SK-N-SH treated with all-trans-retinoic acid at 6 μM for 48 hours (cell line): ENCODE measurements at regions not wholly inside any gene's neighbourhood (a gene's known extent, or its start where the extent isn't known, plus 50 kb on each side); places are given as distances from the start of the nearest gene placed in this dataset.

ENCODE experiments used
- ATAC-seq: fragments of 200-7000 bp; cut with Tn5 transposase; 3 replicates; pipeline ENCODE4 v1.9.1; 2020; ENCODE audit warnings: mild to moderate bottlenecking, moderate library complexity
- ARNTL ChIP-seq: fragments of 450-650 bp; formaldehyde crosslinking; IDR thresholded peaks from 2 replicates; pipeline ENCODE4 v1.5.0; 2020; ENCODE audit warnings: low read depth, mild to moderate bottlenecking, moderate library complexity, borderline replicate concordance
- BACH2 ChIP-seq: fragments of 250-450 bp; sonication (Bioruptor Pico); IDR thresholded peaks from 2 replicates; pipeline ENCODE4 v1.9.0; 2021; ENCODE audit warnings: mild to moderate bottlenecking, borderline replicate concordance
- CSDC2 ChIP-seq: fragments of 250-450 bp; sonication (Bioruptor Pico); IDR thresholded peaks from 2 replicates; pipeline ENCODE4 v1.5.0; 2020; ENCODE audit warnings: mild to moderate bottlenecking, moderate library complexity
- ESRRG ChIP-seq: fragments of 250-450 bp; sonication (Bioruptor Pico); IDR thresholded peaks from 2 replicates; pipeline ENCODE4 v1.6.1; 2021; ENCODE audit warnings: mild to moderate bottlenecking
- GLIS3 ChIP-seq: fragments of 250-450 bp; sonication (Bioruptor Pico); IDR thresholded peaks from 2 replicates; pipeline ENCODE4 v1.5.0; 2020; ENCODE audit warnings: mild to moderate bottlenecking, moderate library complexity
- ISL1 ChIP-seq: fragments of 250-450 bp; sonication (Bioruptor Pico); IDR thresholded peaks from 2 replicates; pipeline ENCODE4 v2.1.2; 2022; ENCODE audit warnings: mild to moderate bottlenecking, moderate library complexity
- OSR1 ChIP-seq: fragments of 250-450 bp; sonication (Bioruptor Pico); IDR thresholded peaks from 2 replicates; pipeline ENCODE4 v1.8.0; 2022; ENCODE audit warnings: moderate library complexity, mild to moderate bottlenecking, inconsistent platforms
- PATZ1 ChIP-seq: fragments of 250-450 bp; sonication (Bioruptor Pico); IDR thresholded peaks from 2 replicates; pipeline ENCODE4 v1.8.0; 2020; ENCODE audit warnings: mild to moderate bottlenecking, moderate library complexity, borderline replicate concordance
- PPARA ChIP-seq: fragments of 250-450 bp; sonication (Bioruptor Pico); IDR thresholded peaks from 2 replicates; pipeline ENCODE4 v1.5.0; 2020; ENCODE audit warnings: mild to moderate bottlenecking, borderline replicate concordance
- RARB ChIP-seq: fragments of 250-450 bp; sonication (Bioruptor Pico); IDR thresholded peaks from 2 replicates; pipeline ENCODE4 v1.8.0; 2021; ENCODE audit warnings: mild to moderate bottlenecking, moderate library complexity
- TOX ChIP-seq: fragments of 250-450 bp; sonication (Bioruptor Pico); IDR thresholded peaks from 2 replicates; pipeline ENCODE4 v1.8.0; 2021; ENCODE audit warnings: mild to moderate bottlenecking, moderate library complexity, borderline replicate concordance
- ZC3H10 ChIP-seq: fragments of 250-450 bp; sonication (Bioruptor Pico); IDR thresholded peaks from 2 replicates; pipeline ENCODE4 v1.5.1; 2021; ENCODE audit warnings: mild to moderate bottlenecking, moderate library complexity
- ZFP3 ChIP-seq: fragments of 250-450 bp; sonication (Bioruptor Pico); IDR thresholded peaks from 2 replicates; pipeline ENCODE4 v1.5.0; 2020; ENCODE audit warnings: mild to moderate bottlenecking, moderate library complexity
- ZFP30 ChIP-seq: fragments of 450-650 bp; formaldehyde crosslinking; IDR thresholded peaks from 2 replicates; pipeline ENCODE4 v1.5.0; 2022; ENCODE audit warnings: mild to moderate bottlenecking, moderate library complexity
- ZNF565 ChIP-seq: fragments of 450-650 bp; formaldehyde crosslinking; conservative IDR thresholded peaks from 2 replicates; pipeline ENCODE4 v1.5.0; 2020; ENCODE audit warnings: low read depth, mild to moderate bottlenecking, moderate library complexity
- ZNF70 ChIP-seq: fragments of 450-650 bp; formaldehyde crosslinking; IDR thresholded peaks from 2 replicates; pipeline ENCODE4 v1.5.0; 2020; ENCODE audit warnings: mild to moderate bottlenecking, moderate library complexity
- ZNF8 ChIP-seq: fragments of 450-650 bp; formaldehyde crosslinking; IDR thresholded peaks from 2 replicates; pipeline ENCODE4 v1.5.0; 2020; ENCODE audit warnings: mild to moderate bottlenecking, moderate library complexity
- TF ChIP-seq, protein P1 (sequence below): fragments of 250-450 bp; sonication (Bioruptor Pico); IDR thresholded peaks from 2 replicates; pipeline ENCODE4 v1.8.0; 2021; ENCODE audit warnings: low read depth, mild to moderate bottlenecking, moderate library complexity, borderline replicate concordance
- TF ChIP-seq, protein P2 (sequence below): fragments of 250-450 bp; sonication (Bioruptor Pico); IDR thresholded peaks from 2 replicates; pipeline ENCODE4 v1.5.0; 2020; ENCODE audit warnings: mild to moderate bottlenecking, moderate library complexity
- TF ChIP-seq, protein P3 (sequence below): fragments of 250-450 bp; sonication (Bioruptor Pico); IDR thresholded peaks from 2 replicates; pipeline ENCODE4 v1.5.1; 2021; ENCODE audit warnings: mild to moderate bottlenecking, moderate library complexity
- TF ChIP-seq, protein P4 (sequence below): fragments of 250-450 bp; sonication (Bioruptor Pico); IDR thresholded peaks from 2 replicates; pipeline ENCODE4 v1.5.1; 2020; ENCODE audit warnings: low read depth, mild to moderate bottlenecking, moderate library complexity

- TF ChIP-seq PATZ1 (CRISPR knock-in tag) (no peak), ZNF70 (CRISPR knock-in tag) (no peak), CSDC2 (CRISPR knock-in tag) (no peak), ESRRG (CRISPR knock-in tag) (no peak), ZFP30 (CRISPR knock-in tag) (no peak), TOX (CRISPR knock-in tag) (no peak), ZNF8 (no peak), ISL1 (CRISPR knock-in tag) (no peak), OSR1 (no peak), ZNF565 (CRISPR knock-in tag) (no peak), PPARA (CRISPR knock-in tag) (no peak), GLIS3 (CRISPR knock-in tag) (no peak), ZFP3 (no peak)
- TF ChIP-seq, protein P1, sequence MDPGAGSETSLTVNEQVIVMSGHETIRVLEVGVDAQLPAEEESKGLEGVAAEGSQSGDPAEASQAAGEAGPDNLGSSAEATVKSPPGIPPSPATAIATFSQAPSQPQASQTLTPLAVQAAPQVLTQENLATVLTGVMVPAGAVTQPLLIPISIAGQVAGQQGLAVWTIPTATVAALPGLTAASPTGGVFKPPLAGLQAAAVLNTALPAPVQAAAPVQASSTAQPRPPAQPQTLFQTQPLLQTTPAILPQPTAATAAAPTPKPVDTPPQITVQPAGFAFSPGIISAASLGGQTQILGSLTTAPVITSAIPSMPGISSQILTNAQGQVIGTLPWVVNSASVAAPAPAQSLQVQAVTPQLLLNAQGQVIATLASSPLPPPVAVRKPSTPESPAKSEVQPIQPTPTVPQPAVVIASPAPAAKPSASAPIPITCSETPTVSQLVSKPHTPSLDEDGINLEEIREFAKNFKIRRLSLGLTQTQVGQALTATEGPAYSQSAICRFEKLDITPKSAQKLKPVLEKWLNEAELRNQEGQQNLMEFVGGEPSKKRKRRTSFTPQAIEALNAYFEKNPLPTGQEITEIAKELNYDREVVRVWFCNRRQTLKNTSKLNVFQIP: no peak
- TF ChIP-seq, protein P2, sequence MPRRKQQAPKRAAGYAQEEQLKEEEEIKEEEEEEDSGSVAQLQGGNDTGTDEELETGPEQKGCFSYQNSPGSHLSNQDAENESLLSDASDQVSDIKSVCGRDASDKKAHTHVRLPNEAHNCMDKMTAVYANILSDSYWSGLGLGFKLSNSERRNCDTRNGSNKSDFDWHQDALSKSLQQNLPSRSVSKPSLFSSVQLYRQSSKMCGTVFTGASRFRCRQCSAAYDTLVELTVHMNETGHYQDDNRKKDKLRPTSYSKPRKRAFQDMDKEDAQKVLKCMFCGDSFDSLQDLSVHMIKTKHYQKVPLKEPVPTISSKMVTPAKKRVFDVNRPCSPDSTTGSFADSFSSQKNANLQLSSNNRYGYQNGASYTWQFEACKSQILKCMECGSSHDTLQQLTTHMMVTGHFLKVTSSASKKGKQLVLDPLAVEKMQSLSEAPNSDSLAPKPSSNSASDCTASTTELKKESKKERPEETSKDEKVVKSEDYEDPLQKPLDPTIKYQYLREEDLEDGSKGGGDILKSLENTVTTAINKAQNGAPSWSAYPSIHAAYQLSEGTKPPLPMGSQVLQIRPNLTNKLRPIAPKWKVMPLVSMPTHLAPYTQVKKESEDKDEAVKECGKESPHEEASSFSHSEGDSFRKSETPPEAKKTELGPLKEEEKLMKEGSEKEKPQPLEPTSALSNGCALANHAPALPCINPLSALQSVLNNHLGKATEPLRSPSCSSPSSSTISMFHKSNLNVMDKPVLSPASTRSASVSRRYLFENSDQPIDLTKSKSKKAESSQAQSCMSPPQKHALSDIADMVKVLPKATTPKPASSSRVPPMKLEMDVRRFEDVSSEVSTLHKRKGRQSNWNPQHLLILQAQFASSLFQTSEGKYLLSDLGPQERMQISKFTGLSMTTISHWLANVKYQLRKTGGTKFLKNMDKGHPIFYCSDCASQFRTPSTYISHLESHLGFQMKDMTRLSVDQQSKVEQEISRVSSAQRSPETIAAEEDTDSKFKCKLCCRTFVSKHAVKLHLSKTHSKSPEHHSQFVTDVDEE: no peak
- TF ChIP-seq, protein P3, sequence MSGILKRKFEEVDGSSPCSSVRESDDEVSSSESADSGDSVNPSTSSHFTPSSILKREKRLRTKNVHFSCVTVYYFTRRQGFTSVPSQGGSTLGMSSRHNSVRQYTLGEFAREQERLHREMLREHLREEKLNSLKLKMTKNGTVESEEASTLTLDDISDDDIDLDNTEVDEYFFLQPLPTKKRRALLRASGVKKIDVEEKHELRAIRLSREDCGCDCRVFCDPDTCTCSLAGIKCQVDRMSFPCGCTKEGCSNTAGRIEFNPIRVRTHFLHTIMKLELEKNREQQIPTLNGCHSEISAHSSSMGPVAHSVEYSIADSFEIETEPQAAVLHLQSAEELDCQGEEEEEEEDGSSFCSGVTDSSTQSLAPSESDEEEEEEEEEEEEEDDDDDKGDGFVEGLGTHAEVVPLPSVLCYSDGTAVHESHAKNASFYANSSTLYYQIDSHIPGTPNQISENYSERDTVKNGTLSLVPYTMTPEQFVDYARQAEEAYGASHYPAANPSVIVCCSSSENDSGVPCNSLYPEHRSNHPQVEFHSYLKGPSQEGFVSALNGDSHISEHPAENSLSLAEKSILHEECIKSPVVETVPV (CRISPR knock-in tag): no peak
- no peak for ATAC-seq
Measured at GRCh38 chr1:103259982-103260381, 151.7 kb upstream of the COL11A1 start.

GRCh38 chr1:103256490-103256889 lies 148.2 kb upstream of the COL11A1 start:
- TF ChIP-seq ZNF70 (CRISPR knock-in tag) (no peak), GLIS3 (CRISPR knock-in tag) (no peak), PATZ1 (CRISPR knock-in tag) (no peak), ARNTL (CRISPR knock-in tag) (no peak), ZNF565 (CRISPR knock-in tag) (no peak), ZC3H10 (no peak), BACH2 (CRISPR knock-in tag) (no peak), PPARA (CRISPR knock-in tag) (no peak), ISL1 (CRISPR knock-in tag) (no peak), ZFP30 (CRISPR knock-in tag) (no peak), RARB (CRISPR knock-in tag) (no peak)
- TF ChIP-seq, protein P4, sequence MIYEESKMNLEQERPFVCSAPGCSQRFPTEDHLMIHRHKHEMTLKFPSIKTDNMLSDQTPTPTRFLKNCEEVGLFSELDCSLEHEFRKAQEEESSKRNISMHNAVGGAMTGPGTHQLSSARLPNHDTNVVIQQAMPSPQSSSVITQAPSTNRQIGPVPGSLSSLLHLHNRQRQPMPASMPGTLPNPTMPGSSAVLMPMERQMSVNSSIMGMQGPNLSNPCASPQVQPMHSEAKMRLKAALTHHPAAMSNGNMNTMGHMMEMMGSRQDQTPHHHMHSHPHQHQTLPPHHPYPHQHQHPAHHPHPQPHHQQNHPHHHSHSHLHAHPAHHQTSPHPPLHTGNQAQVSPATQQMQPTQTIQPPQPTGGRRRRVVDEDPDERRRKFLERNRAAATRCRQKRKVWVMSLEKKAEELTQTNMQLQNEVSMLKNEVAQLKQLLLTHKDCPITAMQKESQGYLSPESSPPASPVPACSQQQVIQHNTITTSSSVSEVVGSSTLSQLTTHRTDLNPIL (CRISPR knock-in tag): no peak
- TF ChIP-seq, protein P1: no peak
- TF ChIP-seq, protein P3 (CRISPR knock-in tag): no peak
- TF ChIP-seq, all 23 proteins: peak for 0
- no peak for ATAC-seq
